ENCODE measurements at regions not wholly inside any gene's neighbourhood (a gene's known extent, or its start where the extent isn't known, plus 50 kb on each side); places are given as distances from the start of the nearest gene placed in this dataset.

GRCh38 chr5:18563853-18564252 lies 929.6 kb downstream of the TAF11L14 start:
- Histone ChIP-seq H3K27me3 (ENCODE audit: control insufficient read depth in 2 of 2, insufficient read depth in 2 of 2, low read length in 2 of 2) (no peaks in the 10 kb centered on the region), H3K9ac (ENCODE audit: insufficient read depth in 1 of 2, low read depth in 2 of 2, low read length in 2 of 2) (no peak overlapping the region), H3K9me3 (replicated peaks; ENCODE audit: control insufficient read depth, insufficient read depth, low read depth, low read length) (no peaks in the 10 kb centered on the region), H3K4me3 (no peak overlapping the region), H3K4me1 (replicated peaks in 1 of 2; ENCODE audit: control insufficient read depth in 2 of 2, insufficient read depth in 2 of 2, low read length in 2 of 2) (no peaks in the 10 kb centered on the region), H3K4me2 (ENCODE audit: insufficient read depth, low read length) (no peak overlapping the region), H3K79me2 (ENCODE audit: control insufficient read depth, insufficient read depth, low read length) (no peaks in the 10 kb centered on the region), H3K9me1 (ENCODE audit: control insufficient read depth, insufficient read depth, low read length) (no peaks in the 10 kb centered on the region), H3K36me3 (ENCODE audit: control insufficient read depth, insufficient read depth, low read length) (no peaks in the 10 kb centered on the region), H3K27ac (ENCODE audit: extremely low read depth, low read depth, low read length) (no peak overlapping the region), H2AFZ (ENCODE audit: low read depth, low read length) (no peak overlapping the region), H4K20me1 (replicated peaks; ENCODE audit: control insufficient read depth, insufficient read depth, low read length) (no peaks in the 10 kb centered on the region)
- DNase-seq (ENCODE audit: extremely low read depth in 1 of 4, low spot score in 3 of 4), result no peak
- BruUV-seq (replicated peaks), result no TSS peak
- ChIA-PET CTCF (ENCODE audit: low intra/inter-chr PET ratio) (no interaction called here), POLR2A (no interaction called here)
- WGBS (ENCODE audit: insufficient coverage, low coverage, missing lambda C conversion rate), result 5% methylated on average over 2 of the region's 2 CpGs
- intact Hi-C loops (cut with micrococcal nuclease), result no loop called here
- FAIRE-seq, result no peak
- no peak for ATAC-seq
- in situ Hi-C loops (cut with MboI), result no loop called here
- TF ChIP-seq NELFE (IDR thresholded peaks at IDR 0.05; ENCODE audit: insufficient read depth, insufficient read length), result no peak
- no peak for TF ChIP-seq ARNT (IDR thresholded peaks at IDR 0.05)
- no peak for TF ChIP-seq TBP (optimal IDR thresholded peaks at IDR 0.05; ENCODE audit: low read depth, low read length)
- no peak for TF ChIP-seq PREB (CRISPR knock-in tag; IDR thresholded peaks at IDR 0.05)
- no peak for TF ChIP-seq TCFL5 (CRISPR knock-in tag; conservative IDR thresholded peaks at IDR 0.05)
- TF ChIP-seq EGR1 (conservative IDR thresholded peaks at IDR 0.05), result no peak
- TF ChIP-seq ZBTB34 (CRISPR knock-in tag; IDR thresholded peaks at IDR 0.05), result no peak
- TF ChIP-seq TFAM (CRISPR knock-in tag; conservative IDR thresholded peaks at IDR 0.05), result no peak
- no peak for TF ChIP-seq TAL1 (IDR thresholded peaks at IDR 0.05)
- TF ChIP-seq ZNF274 (IDR thresholded peaks at IDR 0.05; ENCODE audit: borderline replicate concordance, low read depth, low read length), result no peak
- TF ChIP-seq E2F8 (IDR thresholded peaks at IDR 0.05; ENCODE audit: low read depth, partially characterized antibody), result no peak
- TF ChIP-seq ATF7 (IDR thresholded peaks at IDR 0.05), result no peak
- TF ChIP-seq RNF2 (IDR thresholded peaks at IDR 0.05), result no peak
- TF ChIP-seq HDAC1 (IDR thresholded peaks at IDR 0.05), result no peak
- no peak for TF ChIP-seq RBM25 (IDR thresholded peaks at IDR 0.05; ENCODE audit: low read depth, low read length, severe bottlenecking)
- no peak for TF ChIP-seq E4F1 (CRISPR knock-in tag; IDR thresholded peaks at IDR 0.05; ENCODE audit: borderline replicate concordance)
- TF ChIP-seq POLR2G (IDR thresholded peaks at IDR 0.05; ENCODE audit: low read depth, low read length), result no peak
- TF ChIP-seq ZNF165 (CRISPR knock-in tag; IDR thresholded peaks at IDR 0.05; ENCODE audit: borderline replicate concordance), result no peak
